ENCODE measurements at regions not wholly inside any gene's neighbourhood (a gene's known extent, or its start where the extent isn't known, plus 50 kb on each side); places are given as distances from the start of the nearest gene placed in this dataset.
A peak's percentile ranks its signal among the peaks of the same experiment; 100 is the strongest.

DNA sequence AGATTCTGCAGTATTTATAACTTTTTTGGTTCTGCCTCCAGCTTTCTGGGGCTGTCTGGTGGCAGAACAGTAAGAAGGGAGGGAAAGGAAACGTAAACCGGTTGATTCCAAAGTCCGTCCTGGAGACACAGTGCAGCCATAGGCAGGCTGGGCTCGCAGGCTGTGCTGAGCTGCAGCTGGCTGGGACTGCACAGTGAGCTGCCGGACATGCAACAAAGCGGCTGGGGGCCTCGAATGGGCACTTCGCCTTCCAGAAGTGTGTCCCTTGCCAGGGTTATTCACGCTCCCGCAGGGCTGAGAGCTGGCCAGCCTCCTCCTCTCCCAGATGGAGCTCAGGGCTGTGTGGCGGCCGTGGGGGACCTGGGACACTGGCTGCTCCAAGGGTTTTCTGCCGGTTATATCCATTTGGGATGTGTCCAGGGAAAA lies 78.1 kb upstream of the CD93 start:
- no peak for DNase-seq

DNA sequence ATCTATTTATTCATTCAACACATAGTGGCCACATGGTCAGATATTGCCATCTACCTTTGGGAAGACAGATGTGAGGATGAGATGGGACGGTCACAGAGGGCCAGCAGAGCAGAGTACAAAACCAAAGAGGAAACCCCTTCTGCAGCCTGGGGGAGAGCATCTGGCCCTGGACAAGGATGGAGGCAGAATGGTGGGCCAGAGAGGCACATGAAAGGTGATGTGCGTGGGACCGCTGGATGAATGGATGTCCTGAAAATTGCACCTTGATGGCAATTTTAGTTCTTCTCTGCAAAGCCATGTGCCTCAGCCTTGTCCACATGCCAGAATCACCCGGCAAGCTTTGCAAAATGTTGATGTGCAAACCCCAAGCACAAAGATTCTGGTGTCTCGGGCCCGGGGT lies 77.4 kb upstream of the CD93 start:
- DNase-seq: no peak

GRCh38 chr20:23162887-23163286 lies 76.8 kb upstream of the CD93 start:
- no peak for DNase-seq

DNA sequence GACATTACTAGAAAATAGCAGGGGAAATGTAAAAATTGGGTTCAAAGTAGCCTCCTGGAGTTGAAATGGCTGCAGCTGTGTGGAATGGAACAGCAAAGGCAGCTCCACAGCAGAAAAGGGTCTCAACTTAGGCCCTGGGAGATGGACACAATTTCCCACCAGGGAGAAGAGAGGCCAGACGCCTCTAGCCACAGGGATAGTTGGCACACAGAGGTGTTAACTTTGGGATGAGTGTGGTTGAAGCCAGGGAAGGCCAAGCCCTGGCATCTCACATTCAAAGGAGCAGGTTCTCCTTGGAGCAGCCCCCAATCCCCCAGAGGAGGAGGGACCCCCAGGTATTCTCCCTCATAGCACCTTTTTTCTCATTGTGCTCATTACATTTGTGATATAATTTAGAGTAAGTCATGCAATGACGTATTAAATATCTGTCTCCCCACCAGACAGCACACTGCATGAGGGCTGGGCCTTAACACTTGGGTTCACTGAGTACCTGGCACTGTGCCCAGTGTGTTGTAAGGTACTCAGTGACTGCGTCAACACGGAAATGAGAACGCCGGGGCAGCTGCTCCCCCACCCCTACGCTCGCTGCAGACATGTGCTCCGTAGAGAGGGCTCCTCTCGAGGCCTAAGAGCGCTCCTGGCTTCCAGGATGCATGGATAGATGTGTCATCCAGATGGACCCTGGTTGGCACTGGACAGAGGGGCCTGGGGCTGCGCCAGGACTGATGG lies 76.0 kb upstream of the CD93 start:
- peak; percentile 24 for DNase-seq

DNA sequence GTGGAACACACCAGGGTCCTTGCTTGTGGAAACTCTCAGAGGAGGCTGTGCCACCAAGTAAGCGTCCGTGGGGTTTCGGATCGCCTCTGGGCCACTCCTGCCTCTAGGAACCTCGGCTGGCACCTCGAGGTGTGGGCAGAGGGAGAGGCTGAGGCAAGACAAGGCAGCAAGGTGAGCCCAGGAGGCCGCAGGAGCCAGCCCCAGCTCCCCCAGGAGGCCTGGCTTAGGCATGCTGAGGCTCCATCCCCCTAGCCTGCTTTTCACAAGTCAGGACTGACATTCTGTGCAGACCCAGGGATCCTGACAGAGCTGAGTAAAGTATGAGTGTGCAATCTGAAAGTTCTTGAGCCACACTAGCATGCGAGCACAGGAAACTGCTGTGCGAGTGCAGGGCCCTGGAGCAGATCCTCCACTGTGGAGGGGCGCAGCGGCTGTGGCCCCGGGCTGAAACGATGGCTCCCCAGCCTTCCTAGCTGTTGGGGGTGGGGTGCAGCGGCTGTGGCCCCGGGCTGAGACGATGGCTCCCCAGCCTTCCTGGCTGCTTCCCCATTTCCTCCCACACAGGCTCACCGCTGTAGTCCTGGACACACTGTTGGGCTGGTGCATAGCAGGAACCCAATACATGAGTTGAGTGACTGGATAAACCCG lies 75.2 kb upstream of the CD93 start:
- no peak for DNase-seq

DNA sequence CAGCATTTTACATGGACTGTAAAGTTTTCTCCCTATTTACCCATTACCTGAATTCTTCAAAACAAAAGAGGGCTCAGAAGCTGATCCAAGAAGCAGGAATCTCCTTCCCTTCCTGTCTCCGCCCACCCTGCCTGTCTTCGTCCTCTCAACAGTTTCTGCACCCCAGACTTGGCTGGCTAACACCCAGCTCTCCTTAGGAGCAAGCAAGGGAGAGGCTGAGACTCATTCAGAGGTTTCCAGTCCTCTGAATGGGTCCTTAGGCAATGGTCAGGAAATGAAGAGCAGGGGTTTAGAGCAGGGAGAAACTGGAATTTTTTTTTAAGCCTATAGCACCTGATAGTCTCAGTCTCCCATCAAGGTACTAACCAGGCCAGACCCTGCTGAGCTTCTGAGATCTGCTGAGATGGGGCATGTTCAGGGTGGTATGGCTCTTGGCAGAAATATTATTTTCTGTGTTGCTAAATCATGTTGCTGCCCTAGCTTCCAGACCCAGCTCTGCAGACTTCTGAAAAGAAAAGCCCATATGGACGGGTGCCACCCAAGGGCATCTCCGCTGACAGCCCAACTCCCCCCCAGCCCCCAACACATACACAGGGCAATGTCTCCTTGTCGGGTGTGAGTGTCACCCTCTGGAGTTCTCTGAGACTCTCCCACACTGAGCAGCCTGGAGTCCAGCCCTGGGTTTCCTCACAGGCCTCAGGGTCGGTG lies 74.6 kb upstream of the CD93 start:
- no peak for DNase-seq

- DNase-seq: no peak
These were observed 73.8 kb upstream of the CD93 start for GRCh38 chr20:23159947-23160318.

DNA sequence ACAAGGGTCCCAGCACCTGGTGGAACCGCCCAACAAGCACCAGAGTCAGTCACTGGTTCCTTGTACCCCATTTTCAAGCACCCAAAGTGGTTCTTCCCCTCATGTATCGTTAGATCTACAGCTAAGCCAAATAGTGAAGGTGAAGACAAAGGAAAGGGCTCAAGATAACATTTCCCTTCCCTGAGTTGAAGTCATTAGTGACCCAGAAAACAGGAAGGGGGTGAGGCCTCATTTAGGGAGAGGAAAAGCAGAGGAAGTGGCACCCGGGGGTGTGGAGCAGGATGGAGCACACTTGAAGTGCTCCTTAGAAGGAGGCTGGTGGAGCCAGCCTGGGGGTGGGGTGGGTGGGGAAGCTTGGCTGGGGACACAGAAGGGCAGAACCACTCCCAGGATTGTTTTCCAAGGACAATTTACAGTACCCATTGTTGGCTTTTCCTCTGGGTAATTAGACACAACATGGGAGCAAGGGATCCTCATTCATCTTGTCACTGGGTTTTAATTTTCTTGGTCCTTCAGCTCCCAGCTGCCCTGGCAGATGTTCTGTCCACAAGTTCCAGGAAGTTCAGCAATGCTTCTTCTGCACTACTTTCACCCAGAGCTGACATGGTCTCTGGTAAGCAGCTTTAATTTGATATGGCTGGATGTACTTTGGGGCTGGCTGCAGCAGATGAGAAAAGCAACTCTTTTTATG lies 73.3 kb upstream of the CD93 start:
- DNase-seq: no peak

DNA sequence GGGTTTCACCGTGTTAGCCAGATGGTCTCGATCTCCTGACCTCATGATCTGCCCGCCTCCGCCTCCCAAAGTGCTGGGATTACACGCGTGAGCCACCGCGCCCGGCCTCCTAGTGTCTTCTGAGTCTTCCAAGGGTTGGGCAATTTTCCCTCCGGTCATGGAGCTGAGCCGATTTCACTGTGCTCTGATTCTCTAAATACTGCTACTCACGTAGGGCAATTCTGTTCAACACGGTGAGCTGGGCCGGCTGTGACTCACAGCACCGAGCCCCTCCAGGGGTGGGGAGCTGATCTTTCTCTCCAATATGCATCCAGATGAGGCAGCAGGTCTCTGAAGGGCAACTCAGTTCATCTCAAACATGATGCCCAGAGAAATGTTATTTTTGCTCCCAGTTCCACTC lies 71.6 kb upstream of the CD93 start:
- no peak for DNase-seq

DNA sequence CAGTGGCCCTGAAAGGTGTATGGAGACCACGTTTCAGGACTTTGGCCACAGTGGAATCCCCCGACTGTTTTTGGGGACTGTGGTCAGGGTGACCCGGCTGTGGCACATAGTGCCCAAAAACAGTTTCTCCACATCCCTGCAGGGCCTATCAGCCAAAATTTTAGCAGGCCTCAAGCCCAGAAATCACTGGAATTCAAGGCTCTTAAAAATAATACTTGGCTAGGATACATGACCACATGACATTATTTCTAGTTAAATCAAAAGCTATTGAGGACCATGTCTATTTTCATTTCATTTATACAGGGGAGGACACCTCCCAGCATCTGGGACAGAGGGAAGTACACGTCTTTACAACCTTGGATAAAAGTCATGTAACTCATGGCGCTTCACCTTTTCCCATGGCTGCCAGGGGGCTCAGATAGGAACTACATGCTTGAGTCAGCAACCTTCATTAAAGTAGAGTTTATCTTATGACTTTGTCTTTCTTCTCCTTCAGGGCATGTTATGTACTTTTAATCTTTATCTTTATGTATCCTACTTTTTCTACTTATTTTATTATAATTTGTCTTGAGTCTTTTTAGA lies 70.8 kb upstream of the CD93 start:
- no peak for DNase-seq

- no peak for DNase-seq
These were observed 70.2 kb upstream of the CD93 start for GRCh38 chr20:23156170-23156841.

DNA sequence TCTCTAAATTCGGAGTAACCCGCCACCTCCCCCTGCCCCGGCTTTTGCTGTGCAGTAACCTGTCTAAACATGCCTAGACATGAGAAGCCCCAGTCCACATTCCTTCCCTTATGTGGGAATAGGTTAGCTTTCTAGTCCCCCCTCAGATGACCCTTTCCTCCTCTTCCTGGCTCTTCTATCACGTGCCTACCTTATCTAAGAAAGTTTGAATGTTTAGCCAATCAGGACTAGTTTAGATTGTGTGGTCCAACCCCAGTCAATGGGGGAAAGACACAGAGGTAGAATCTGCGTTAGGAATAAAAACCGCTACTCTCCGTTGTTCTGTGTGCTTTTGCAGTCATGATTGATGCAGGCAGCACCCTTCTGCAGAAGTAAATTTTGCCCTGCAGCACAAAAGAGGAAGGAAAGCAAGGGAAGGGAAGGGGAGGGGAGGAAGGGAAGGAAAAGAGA lies 69.0 kb upstream of the CD93 start:
- no peak for DNase-seq

- no peak for DNase-seq
These were observed 67.7 kb upstream of the CD93 start for GRCh38 chr20:23153696-23154341.

- no peak for DNase-seq
These were observed 66.8 kb upstream of the CD93 start for GRCh38 chr20:23152902-23153301.

- no peak for DNase-seq
These were observed 66.3 kb upstream of the CD93 start for GRCh38 chr20:23152308-23152892.

DNA sequence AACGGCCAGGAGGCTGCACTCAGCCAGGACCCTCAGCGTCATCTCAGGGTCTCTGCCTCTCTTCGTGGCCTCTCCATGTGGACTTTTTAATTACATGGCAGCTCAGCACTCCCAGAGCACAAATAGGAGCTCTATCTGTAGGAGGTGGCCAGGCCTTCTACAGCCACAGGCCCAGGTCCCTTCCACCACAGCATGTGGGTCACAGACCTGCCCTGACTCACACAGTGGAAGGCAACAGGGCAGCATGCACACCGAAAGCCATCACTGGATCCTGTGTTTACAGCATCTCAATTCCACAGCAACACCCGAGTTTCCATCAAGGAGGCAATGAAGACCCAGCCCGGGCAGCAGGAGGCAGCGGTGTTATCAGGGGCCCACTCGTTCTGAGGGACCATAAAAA lies 65.8 kb upstream of the CD93 start:
- DNase-seq: no peak

- DNase-seq: no peak
These were observed 65.0 kb upstream of the CD93 start for GRCh38 chr20:23151008-23151703.

DNA sequence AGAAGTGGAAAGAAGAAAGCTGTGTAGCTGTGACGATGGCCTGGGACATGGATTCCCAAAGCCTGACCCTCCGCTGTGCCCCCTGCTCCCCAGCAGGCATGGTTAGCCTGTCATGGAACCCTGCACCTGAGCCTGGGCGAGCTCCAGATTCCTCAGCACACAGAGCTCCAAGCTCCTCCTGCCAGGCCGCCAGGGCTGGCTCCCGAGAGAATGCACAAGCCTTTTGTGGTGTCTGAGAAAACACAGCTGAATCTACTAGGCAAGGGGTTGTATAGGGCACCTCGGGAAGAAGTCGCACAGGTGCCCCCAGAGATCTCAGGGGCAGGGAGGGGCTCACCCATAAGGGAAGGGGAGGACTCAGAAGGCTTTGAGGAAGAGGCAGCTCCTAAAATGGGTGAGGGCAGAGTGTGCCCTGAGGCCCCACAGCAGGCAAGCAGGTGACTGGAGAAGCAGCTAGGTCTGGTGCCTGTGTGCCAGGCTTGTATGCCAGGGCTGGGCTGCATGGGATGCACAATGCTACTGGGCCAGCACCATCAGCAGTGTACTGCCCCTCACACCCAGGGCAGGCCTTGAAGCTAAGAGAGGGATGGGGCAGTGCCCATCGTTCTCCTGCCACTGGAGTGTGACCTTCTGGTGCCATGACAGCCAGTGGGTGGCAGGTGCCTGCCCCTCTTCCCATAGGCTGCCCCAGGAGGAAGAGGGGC lies 64.3 kb upstream of the CD93 start:
- DNase-seq: no peak

DNA sequence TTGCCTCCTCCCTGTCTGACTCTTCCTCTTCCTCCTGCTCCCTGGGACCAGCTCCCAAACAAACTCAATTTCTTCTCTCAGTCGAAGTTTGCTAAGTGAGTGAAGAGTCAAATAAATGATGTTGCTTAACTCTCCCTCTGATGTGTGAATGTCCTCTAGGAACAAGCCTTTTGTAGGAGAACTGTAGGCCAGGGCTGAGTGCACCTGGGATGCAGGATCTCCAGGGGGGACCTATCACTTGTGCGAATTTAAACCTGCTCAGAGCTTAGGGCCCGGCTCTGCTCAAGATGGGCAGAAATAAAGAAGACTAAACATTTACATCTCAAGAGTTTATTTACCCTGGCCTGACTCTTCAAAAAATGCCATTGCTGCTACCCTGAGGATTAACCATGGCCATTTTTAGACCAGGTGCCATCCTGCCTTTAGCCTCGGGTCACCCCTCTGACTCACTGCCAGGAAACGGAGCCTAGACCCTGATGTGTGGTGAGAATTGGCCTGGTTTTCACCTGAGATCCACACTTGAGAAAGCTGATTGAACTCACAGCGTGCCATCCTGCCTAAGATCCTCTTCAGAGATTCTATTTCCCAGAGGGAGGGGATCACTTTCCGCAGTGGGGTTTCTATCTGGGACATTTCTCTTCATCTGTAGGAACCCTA lies 63.6 kb upstream of the CD93 start:
- DNase-seq: no peak

All from CD4-positive, alpha-beta T cell treated with Interleukin-6 for 4 hours (primary cell).